ENCODE measurements at regions not wholly inside any gene's neighbourhood (a gene's known extent, or its start where the extent isn't known, plus 50 kb on each side); places are given as distances from the start of the nearest gene placed in this dataset.

DNA sequence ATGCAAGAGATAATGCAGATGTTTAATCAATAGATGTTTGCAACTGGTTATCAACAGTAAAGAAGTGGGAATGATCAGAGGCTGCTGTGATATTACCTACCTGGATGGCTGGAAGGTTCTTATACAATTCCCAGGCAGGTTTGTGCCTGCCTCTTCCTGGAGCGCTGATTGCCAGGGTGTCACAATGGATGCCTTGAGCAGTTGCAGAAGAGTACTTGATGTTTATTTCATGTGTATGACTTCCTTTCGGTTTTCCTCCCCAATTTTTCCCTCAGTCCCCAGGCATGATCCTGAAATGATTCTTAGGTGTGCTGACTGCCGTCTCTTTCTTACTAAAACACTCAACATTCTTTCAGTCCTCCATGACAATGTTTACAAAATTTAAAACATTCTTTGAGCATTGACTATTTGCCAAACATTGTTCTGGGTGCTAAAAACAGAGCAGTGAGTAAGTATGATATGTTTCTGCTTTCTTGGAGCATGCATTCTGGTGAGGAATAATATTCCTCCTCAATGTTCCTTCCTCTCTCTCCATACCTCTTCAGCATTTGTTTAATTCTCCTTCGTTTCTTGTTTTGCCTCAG, 416.6 kb upstream of the TRIB2 start:
- no peak for DNase-seq
- Histone ChIP-seq H3K27ac (no peak overlapping the region), H3K27me3 (no peaks in the 10 kb centered on the region), H3K4me3 (no peak overlapping the region), H3K36me3 (no peaks in the 10 kb centered on the region), H3K4me1 (peaks cover 6% of the 10 kb centered on the region), H3K9me3 (no peaks in the 10 kb centered on the region)
- intact Hi-C loops (cut with DNase I): no loop called here
- ATAC-seq: peak; percentile 49
- TF ChIP-seq CTCF (IDR thresholded peaks at IDR 0.05): no peak

DNA sequence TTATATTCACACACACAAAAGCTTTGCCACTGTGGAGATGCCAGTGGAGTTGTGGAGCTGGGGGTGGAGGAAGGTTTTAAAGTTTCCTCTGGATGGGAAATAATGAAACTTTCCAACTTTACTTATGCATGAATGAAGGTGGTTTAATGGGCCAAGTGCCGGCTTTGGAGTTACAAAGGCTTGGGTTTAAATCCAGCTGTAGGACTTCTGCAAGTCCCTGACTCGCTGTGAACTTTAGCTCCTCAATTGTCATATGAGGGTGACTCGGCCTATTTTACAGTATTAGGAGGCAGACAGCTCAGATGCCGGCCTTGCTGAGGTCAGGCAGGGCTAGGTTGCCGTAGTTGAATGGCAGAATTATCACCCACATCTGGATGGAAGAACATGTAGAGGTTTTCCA, 415.8 kb upstream of the TRIB2 start:
- Histone ChIP-seq H3K4me3 (no peak overlapping the region), H3K9me3 (no peaks in the 10 kb centered on the region), H3K36me3 (no peaks in the 10 kb centered on the region), H3K4me1 (peaks cover 6% of the 10 kb centered on the region), H3K27ac (no peak overlapping the region), H3K27me3 (no peaks in the 10 kb centered on the region)
- ATAC-seq (no peak), DNase-seq (no peak)
- no peak for TF ChIP-seq CTCF (IDR thresholded peaks at IDR 0.05)
- intact Hi-C loops (cut with DNase I): no loop called here

DNA sequence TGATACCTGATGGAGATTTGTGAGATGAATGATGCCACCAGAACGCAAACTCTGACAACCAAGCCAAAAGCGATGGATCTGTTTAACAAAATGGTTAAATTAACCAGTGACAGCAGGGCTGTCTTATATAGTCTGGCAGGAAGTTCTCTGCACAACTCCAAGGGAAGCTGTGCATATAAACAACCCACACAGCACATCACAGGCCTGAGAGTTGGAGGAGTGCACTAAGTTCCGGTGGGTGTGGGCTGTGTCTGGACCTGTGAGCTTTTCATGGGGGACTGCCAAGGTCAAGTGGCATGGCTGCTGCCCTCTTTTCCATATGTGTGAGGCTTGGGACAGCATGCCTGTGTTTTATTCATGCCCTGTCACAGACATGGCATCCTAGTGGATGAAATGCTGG, 414.6 kb upstream of the TRIB2 start:
- Histone ChIP-seq H3K27me3 (no peaks in the 10 kb centered on the region), H3K36me3 (no peaks in the 10 kb centered on the region), H3K27ac (no peak overlapping the region), H3K4me1 (peaks cover 6% of the 10 kb centered on the region), H3K4me3 (no peak overlapping the region), H3K9me3 (no peaks in the 10 kb centered on the region)
- no peak for DNase-seq
- ATAC-seq: peak; percentile 48
- no peak for TF ChIP-seq CTCF (IDR thresholded peaks at IDR 0.05)
- intact Hi-C loops (cut with DNase I): no loop called here

DNA sequence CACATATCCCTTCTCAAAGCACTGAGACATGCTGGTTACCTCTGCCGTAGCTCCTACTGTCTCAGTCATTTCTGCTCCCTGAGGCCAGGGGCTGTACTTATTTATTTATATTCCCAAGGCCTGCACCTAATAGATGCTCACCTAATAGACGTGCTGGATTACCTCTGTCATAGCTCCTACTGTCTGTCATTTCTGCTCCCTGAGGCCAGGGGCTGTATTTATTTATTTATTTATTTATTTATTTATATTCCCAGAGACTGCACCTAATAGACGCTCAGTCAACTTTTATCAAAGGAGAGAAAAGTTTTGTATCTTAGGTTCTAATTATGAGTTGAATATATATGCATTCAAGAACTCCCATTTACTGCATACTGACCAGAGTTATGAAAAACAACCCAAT, 414.0 kb upstream of the TRIB2 start:
- TF ChIP-seq CTCF (IDR thresholded peaks at IDR 0.05): no peak
- Histone ChIP-seq H3K9me3 (no peaks in the 10 kb centered on the region), H3K27me3 (no peaks in the 10 kb centered on the region), H3K4me1 (peaks cover 6% of the 10 kb centered on the region), H3K36me3 (no peaks in the 10 kb centered on the region), H3K27ac (no peak overlapping the region), H3K4me3 (no peak overlapping the region)
- ATAC-seq: no peak
- intact Hi-C loops (cut with DNase I): no loop called here
- DNase-seq: no peak

DNA sequence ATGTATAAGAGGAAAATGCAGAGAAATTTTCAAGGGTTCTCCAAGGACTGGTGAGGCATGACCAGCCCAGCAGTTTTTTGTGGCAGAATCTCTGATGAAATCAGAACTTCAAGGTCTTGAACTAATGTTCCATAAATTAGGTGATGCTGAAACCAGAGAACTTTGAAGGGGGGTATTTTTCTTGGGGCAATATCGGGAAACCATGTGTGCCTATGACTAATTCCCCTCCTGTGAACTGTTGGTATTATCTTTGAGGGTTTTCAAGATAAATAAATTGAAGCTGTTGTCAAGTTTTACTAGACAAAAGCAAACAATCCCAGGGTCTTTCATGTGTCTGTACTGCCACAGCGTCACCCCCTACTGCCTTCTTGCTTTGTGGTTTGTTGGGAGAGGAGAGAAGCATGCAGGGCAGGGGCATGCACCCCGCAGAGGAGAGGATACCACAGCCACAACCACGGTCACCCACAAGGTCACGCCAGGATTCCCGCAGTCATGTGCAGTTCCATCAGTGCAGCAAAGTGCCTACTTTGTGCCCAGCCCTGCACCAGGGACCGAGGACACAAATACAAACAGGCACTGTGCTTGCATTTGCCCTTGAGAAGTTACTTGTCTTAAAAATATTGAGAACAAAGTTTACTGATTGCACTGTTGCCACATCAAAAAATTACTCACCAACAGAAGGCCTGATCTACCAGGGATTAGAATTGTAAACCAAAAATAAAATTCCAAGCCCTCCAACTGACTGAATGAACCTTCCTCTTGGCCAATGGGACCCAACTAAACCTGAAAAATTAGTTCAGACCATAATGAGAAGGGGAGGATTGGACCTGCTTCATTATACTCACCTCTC, 413.3 kb upstream of the TRIB2 start:
- no peak overlapping the region for H3K4me3 ChIP-seq
- TF ChIP-seq CTCF (IDR thresholded peaks at IDR 0.05): no peak
- DNase-seq (no peak), ATAC-seq (no peak)
- no peaks in the 10 kb centered on the region for H3K9me3 ChIP-seq
- no peaks in the 10 kb centered on the region for H3K36me3 ChIP-seq
- intact Hi-C loops (cut with DNase I): no loop called here
- H3K27ac ChIP-seq: no peak overlapping the region
- no peaks in the 10 kb centered on the region for H3K27me3 ChIP-seq
- peaks cover 6% of the 10 kb centered on the region for H3K4me1 ChIP-seq
